SK-N-SH (cell line): ENCODE measurements at regions not wholly inside any gene's neighbourhood (a gene's known extent, or its start where the extent isn't known, plus 50 kb on each side); places are given as distances from the start of the nearest gene placed in this dataset.

Experiments used
- CTCF ChIA-PET: fragments of 300-600, 350-600 bp; formaldehyde crosslinking; extraction: SDS; loops from one replicate; lab custom pipeline; 2021; lab: Yijun Ruan, JAX
- POLR2A ChIA-PET: fragments of 350-600 bp; sonication (Branson Sonifier 250); formaldehyde crosslinking; extraction: SDS; loops from one replicate; lab custom pipeline; 2020; ENCODE audit warnings: antibody characterized with exemption, inconsistent platforms; lab: Yijun Ruan, JAX
- DNase-seq: peaks from one replicate; pipeline ENCODE4 v3.0.0; 2012
- H2AFZ ChIP-seq: fragments of 200-600 bp; sonication (generic); 2 replicates; pipeline ENCODE4 v1.8.1; 2016; ENCODE audit warnings: antibody characterized with exemption, mild to moderate bottlenecking, low read depth
- H3F3A ChIP-seq: fragments of 200-600 bp; sonication (generic); replicated peaks from 2 replicates; pipeline ENCODE3; 2016; ENCODE audit warnings: antibody characterized with exemption, mild to moderate bottlenecking; ENCODE audit not compliant: insufficient read depth
- H3K27ac ChIP-seq, 2 experiments: fragments of 200-500 bp in 1 of 2; fragments of 200-600 bp in 1 of 2; sonication (Bioruptor generic) in 1 of 2; sonication (generic), shearing (Covaris generic) in 1 of 2; 2 replicates each; pipeline versions ENCODE4 v1.5.1 to v1.6.1; 2014 to 2016; ENCODE audit warnings: low read depth in 2 of 2, inconsistent platforms in 1 of 2, low read length in 1 of 2, mild to moderate bottlenecking in 1 of 2, mixed read lengths in 1 of 2
- H3K27me3 ChIP-seq: fragments of 200-600 bp; sonication (generic), shearing (Covaris generic); 2 replicates; pipeline ENCODE4 v1.6.1; 2016; ENCODE audit warnings: mixed run types; ENCODE audit not compliant: insufficient read depth
- H3K36me3 ChIP-seq, 2 experiments: fragments of 200-500 bp in 1 of 2; fragments of 200-600 bp in 1 of 2; sonication (Bioruptor generic) in 1 of 2; sonication (generic) in 1 of 2; replicated peaks in 1 of 2; 2 replicates each; pipeline versions ENCODE3 to v1.5.1; 2014 to 2016; ENCODE audit warnings: low read length in 1 of 2, mild to moderate bottlenecking in 1 of 2; ENCODE audit not compliant: insufficient read depth in 2 of 2, control insufficient read depth in 1 of 2
- H3K4me1 ChIP-seq, 2 experiments: fragments of 200-500 bp in 1 of 2; fragments of 200-600 bp in 1 of 2; sonication (Bioruptor generic) in 1 of 2; sonication (generic), shearing (Covaris generic) in 1 of 2; 2 replicates each; pipeline versions ENCODE4 v1.5.1 to v1.6.1; 2014 to 2016; ENCODE audit warnings: low read depth in 1 of 2, low read length in 1 of 2, mixed run types in 1 of 2; ENCODE audit not compliant: insufficient read depth in 2 of 2, control insufficient read depth in 1 of 2
- H3K4me2 ChIP-seq: fragments of 200-600 bp; sonication (generic), shearing (Covaris generic); 2 replicates; pipeline ENCODE4 v1.6.1; 2017; ENCODE audit warnings: mixed run types
- H3K4me3 ChIP-seq, 2 experiments: fragments of 200-500 bp in 1 of 2; fragments of 200-600 bp in 1 of 2; sonication (Bioruptor generic) in 1 of 2; sonication (generic), shearing (Covaris generic) in 1 of 2; 2 replicates each; pipeline versions ENCODE4 v1.5.1 to v1.8.1; 2014 to 2016; ENCODE audit warnings: low read depth in 2 of 2, inconsistent platforms in 1 of 2, low read length in 1 of 2, mild to moderate bottlenecking in 1 of 2, mixed read lengths in 1 of 2, moderate library complexity in 1 of 2
- H3K79me2 ChIP-seq: fragments of 200-600 bp; sonication (generic); 2 replicates; pipeline ENCODE4 v1.8.1; 2017; ENCODE audit warnings: mild to moderate bottlenecking; ENCODE audit not compliant: insufficient read depth
- H3K9ac ChIP-seq: fragments of 200-600 bp; sonication (generic); 2 replicates; pipeline ENCODE4 v1.6.1; 2017; ENCODE audit warnings: mixed run types
- H3K9me2 ChIP-seq: fragments of 200-600 bp; sonication (generic); 2 replicates; pipeline ENCODE4 v1.6.1; 2017; ENCODE audit warnings: mixed run types
- H3K9me3 ChIP-seq: fragments of 200-600 bp; sonication (generic); 2 replicates; pipeline ENCODE4 v1.6.1; 2017; ENCODE audit warnings: mixed run types, mild to moderate bottlenecking, moderate library complexity
- H4K20me1 ChIP-seq: fragments of 200-600 bp; sonication (generic); 2 replicates; pipeline ENCODE4 v1.6.1; 2017; ENCODE audit warnings: mild to moderate bottlenecking, mixed run types; ENCODE audit not compliant: insufficient read depth
- CHD2 ChIP-seq: fragments of 150-350 bp; IDR thresholded peaks from 2 replicates; pipeline ENCODE4 v1.6.1; 2018; ENCODE audit warnings: low read length; ENCODE audit not compliant: partially characterized antibody
- ELF1 ChIP-seq: IDR thresholded peaks from 2 replicates; pipeline ENCODE4 v1.4.0; 2012
- EZH2phosphoT487 ChIP-seq: fragments of 200-600 bp; sonication (generic); IDR thresholded peaks from 2 replicates; pipeline ENCODE4 v1.6.1; 2017; ENCODE audit warnings: low read depth, mixed run types, mild to moderate bottlenecking, antibody characterized with exemption, moderate library complexity, borderline replicate concordance
- FOXJ3 ChIP-seq: sonication (generic); formaldehyde crosslinking; IDR thresholded peaks from 2 replicates; pipeline ENCODE4 v1.5.1; 2020; ENCODE audit warnings: mild to moderate bottlenecking, missing genetic modification reagents
- GATA2 ChIP-seq: sonication (generic); formaldehyde crosslinking; IDR thresholded peaks from 2 replicates; pipeline ENCODE4 v1.5.0; 2020; ENCODE audit warnings: mild to moderate bottlenecking, missing genetic modification reagents
- JUND ChIP-seq: IDR thresholded peaks from 2 replicates; pipeline ENCODE4 v1.4.0; 2012
- MXI1 ChIP-seq: IDR thresholded peaks from 2 replicates; pipeline ENCODE4 v1.6.1; 2012; ENCODE audit warnings: mild to moderate bottlenecking, low read depth, low read length, improper control_type of control experiment
- NFIC ChIP-seq: IDR thresholded peaks from 2 replicates; pipeline ENCODE4 v1.4.0; 2012; ENCODE audit warnings: borderline replicate concordance
- NRF1 ChIP-seq: IDR thresholded peaks from 2 replicates; pipeline ENCODE4 v1.6.1; 2012; ENCODE audit warnings: low read depth, mild to moderate bottlenecking, low read length
- RAD21 ChIP-seq: IDR thresholded peaks from 2 replicates; pipeline ENCODE4 v1.6.1; 2012; ENCODE audit warnings: mild to moderate bottlenecking, low read length
- SMC3 ChIP-seq: IDR thresholded peaks from 2 replicates; pipeline ENCODE4 v1.6.1; 2012; ENCODE audit warnings: low read depth, low read length, improper control_type of control experiment
- TAF1 ChIP-seq: IDR thresholded peaks from 2 replicates; pipeline ENCODE4 v1.6.1; 2012; ENCODE audit warnings: low read depth, mild to moderate bottlenecking, low read length, moderate library complexity, borderline replicate concordance
- TEAD4 ChIP-seq: IDR thresholded peaks from 2 replicates; pipeline ENCODE4 v1.4.0; 2012; ENCODE audit warnings: mild to moderate bottlenecking, borderline replicate concordance; ENCODE audit not compliant: insufficient read depth
- ZBTB33 ChIP-seq: IDR thresholded peaks from 2 replicates; pipeline ENCODE4 v1.4.0; 2012; ENCODE audit warnings: low read depth, borderline replicate concordance
- WGBS: methylation state at CpG from one replicate; pipeline ENCODE4 v1.1.6; 2017; ENCODE audit warnings: low lambda C conversion rate; 5-methylcytosine and 5-hydroxymethylcytosine counted together
- TF ChIP-seq, protein P1 (sequence below): IDR thresholded peaks from 2 replicates; pipeline ENCODE4; 2012
- TF ChIP-seq, protein P2 (sequence below): fragments of 150-350 bp; IDR thresholded peaks from 2 replicates; pipeline ENCODE4 v1.6.1; 2016; ENCODE audit warnings: mild to moderate bottlenecking, low read depth, low read length
- TF ChIP-seq, protein P3 (sequence below): fragments of 200-600 bp; sonication (generic); IDR thresholded peaks from 2 replicates; pipeline ENCODE4 v1.6.1; 2017; ENCODE audit warnings: antibody characterized with exemption, mild to moderate bottlenecking, moderate library complexity

- no peaks in the 10 kb centered on the region for H3K27me3 ChIP-seq
- no peaks in the 10 kb centered on the region for H3K79me2 ChIP-seq
- no peaks in the 10 kb centered on the region for H3F3A ChIP-seq
- CTCF ChIA-PET: interaction anchor here (0.6 kb wide), 1 partner anchor 129 kb away, joined by 3 read pairs; no protein-coding TSS in a partner anchor
- no peak overlapping the region for H3K4me2 ChIP-seq
- H3K4me1 ChIP-seq: no peaks in the 10 kb centered on the region
- H3K9me2 ChIP-seq: no peaks in the 10 kb centered on the region
- 60% methylated on average over 6 of the region's 6 CpGs for WGBS
- H3K9ac ChIP-seq: no peak overlapping the region
- no peak overlapping the region for H2AFZ ChIP-seq
- no peak for TF ChIP-seq FOXJ3 (CRISPR knock-in tag)
- no peak for TF ChIP-seq MXI1
- TF ChIP-seq ELF1: no peak
- TF ChIP-seq NRF1: no peak
- no peak for TF ChIP-seq NFIC
- no peak for TF ChIP-seq GATA2 (CRISPR knock-in tag)
- no peak for TF ChIP-seq CHD2
- no peak for TF ChIP-seq SMC3
- no peak for TF ChIP-seq TEAD4
- TF ChIP-seq, all 33 proteins: peak for 0
- POLR2A ChIA-PET: no interaction called here
- no peak for DNase-seq
- Histone ChIP-seq H3K4me3 (no peak overlapping the region), H3K27ac (no peak overlapping the region; a peak in 1 of 4 replicates), H4K20me1 (no peaks in the 10 kb centered on the region), H3K36me3 (no peaks in the 10 kb centered on the region), H3K9me3 (no peaks in the 10 kb centered on the region)
Observed at GRCh38 chr4:79082997-79083396, 143.8 kb upstream of the PAQR3 start.

DNA sequence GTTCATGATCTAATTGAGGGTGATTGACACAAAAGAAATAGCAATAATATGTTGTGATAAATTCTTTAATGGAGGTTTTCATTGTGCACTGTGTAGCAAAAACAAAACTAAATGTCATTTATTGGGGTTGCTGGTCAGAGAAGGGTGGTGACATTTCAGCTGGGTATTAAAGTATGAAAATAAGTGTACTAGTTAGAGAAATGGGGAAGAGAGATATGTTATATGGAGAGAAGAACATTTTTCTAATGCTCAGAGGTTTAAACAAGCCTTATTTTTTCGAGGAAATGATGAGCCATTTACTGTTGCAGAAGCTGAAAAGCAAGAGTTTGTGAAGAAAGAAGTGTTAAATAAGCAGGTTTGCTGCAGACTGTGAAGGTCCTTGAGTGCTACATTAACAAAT is 142.7 kb upstream of the PAQR3 start:
- Histone ChIP-seq H3K79me2 (no peaks in the 10 kb centered on the region), H3K9me2 (no peaks in the 10 kb centered on the region), H3K27me3 (no peaks in the 10 kb centered on the region), H3K4me2 (no peak overlapping the region), H3K9ac (no peak overlapping the region), H2AFZ (no peak overlapping the region), H4K20me1 (no peaks in the 10 kb centered on the region), H3K4me3 (no peak overlapping the region), H3K9me3 (no peaks in the 10 kb centered on the region), H3K4me1 (no peaks in the 10 kb centered on the region), H3K36me3 (no peaks in the 10 kb centered on the region), H3F3A (no peaks in the 10 kb centered on the region), H3K27ac (no peak overlapping the region)
- no peak for DNase-seq
- 0% methylated on average over 1 of the region's 1 CpG for WGBS
- ChIA-PET CTCF (no interaction called here), POLR2A (no interaction called here)
- TF ChIP-seq GATA2 (CRISPR knock-in tag) (no peak), TAF1 (no peak), EZH2phosphoT487 (no peak)
- TF ChIP-seq, protein P1, sequence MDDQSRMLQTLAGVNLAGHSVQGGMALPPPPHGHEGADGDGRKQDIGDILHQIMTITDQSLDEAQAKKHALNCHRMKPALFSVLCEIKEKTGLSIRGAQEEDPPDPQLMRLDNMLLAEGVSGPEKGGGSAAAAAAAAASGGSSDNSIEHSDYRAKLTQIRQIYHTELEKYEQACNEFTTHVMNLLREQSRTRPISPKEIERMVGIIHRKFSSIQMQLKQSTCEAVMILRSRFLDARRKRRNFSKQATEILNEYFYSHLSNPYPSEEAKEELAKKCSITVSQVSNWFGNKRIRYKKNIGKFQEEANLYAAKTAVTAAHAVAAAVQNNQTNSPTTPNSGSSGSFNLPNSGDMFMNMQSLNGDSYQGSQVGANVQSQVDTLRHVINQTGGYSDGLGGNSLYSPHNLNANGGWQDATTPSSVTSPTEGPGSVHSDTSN: no peak

GRCh38 chr4:79078339-79078738 is 139.1 kb upstream of the PAQR3 start:
- ChIA-PET POLR2A (no interaction called here), CTCF (interaction anchor here (0.7 to 1.0 kb wide), 2 partner anchors 13 to 1209 kb away, joined by 3 read pairs; no protein-coding TSS in a partner anchor)
- H3K27ac ChIP-seq: no peak overlapping the region
- no peaks in the 10 kb centered on the region for H3K79me2 ChIP-seq
- no peaks in the 10 kb centered on the region for H3K9me2 ChIP-seq
- WGBS: 67% methylated on average over 1 of the region's 1 CpG
- H3K9ac ChIP-seq: no peak overlapping the region
- no peak overlapping the region for H2AFZ ChIP-seq
- no peak for DNase-seq
- H3K27me3 ChIP-seq: no peaks in the 10 kb centered on the region
- H3K9me3 ChIP-seq: no peaks in the 10 kb centered on the region
- H3K4me3 ChIP-seq: no peak overlapping the region
- no peaks in the 10 kb centered on the region for H3K36me3 ChIP-seq
- no peaks in the 10 kb centered on the region for H3F3A ChIP-seq
- H4K20me1 ChIP-seq: no peaks in the 10 kb centered on the region
- H3K4me1 ChIP-seq: no peaks in the 10 kb centered on the region
- no peak overlapping the region for H3K4me2 ChIP-seq
- TF ChIP-seq, protein P2, sequence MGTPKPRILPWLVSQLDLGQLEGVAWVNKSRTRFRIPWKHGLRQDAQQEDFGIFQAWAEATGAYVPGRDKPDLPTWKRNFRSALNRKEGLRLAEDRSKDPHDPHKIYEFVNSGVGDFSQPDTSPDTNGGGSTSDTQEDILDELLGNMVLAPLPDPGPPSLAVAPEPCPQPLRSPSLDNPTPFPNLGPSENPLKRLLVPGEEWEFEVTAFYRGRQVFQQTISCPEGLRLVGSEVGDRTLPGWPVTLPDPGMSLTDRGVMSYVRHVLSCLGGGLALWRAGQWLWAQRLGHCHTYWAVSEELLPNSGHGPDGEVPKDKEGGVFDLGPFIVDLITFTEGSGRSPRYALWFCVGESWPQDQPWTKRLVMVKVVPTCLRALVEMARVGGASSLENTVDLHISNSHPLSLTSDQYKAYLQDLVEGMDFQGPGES: no peak
- TF ChIP-seq RAD21: no peak
- TF ChIP-seq, protein P3, sequence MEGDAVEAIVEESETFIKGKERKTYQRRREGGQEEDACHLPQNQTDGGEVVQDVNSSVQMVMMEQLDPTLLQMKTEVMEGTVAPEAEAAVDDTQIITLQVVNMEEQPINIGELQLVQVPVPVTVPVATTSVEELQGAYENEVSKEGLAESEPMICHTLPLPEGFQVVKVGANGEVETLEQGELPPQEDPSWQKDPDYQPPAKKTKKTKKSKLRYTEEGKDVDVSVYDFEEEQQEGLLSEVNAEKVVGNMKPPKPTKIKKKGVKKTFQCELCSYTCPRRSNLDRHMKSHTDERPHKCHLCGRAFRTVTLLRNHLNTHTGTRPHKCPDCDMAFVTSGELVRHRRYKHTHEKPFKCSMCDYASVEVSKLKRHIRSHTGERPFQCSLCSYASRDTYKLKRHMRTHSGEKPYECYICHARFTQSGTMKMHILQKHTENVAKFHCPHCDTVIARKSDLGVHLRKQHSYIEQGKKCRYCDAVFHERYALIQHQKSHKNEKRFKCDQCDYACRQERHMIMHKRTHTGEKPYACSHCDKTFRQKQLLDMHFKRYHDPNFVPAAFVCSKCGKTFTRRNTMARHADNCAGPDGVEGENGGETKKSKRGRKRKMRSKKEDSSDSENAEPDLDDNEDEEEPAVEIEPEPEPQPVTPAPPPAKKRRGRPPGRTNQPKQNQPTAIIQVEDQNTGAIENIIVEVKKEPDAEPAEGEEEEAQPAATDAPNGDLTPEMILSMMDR: no peak
- TF ChIP-seq ZBTB33: no peak
- TF ChIP-seq SMC3: no peak
- TF ChIP-seq NFIC: no peak
- TF ChIP-seq FOXJ3 (CRISPR knock-in tag): no peak
- no peak for TF ChIP-seq JUND
- no peak for TF ChIP-seq MXI1
